ENCODE measurements at regions not wholly inside any gene's neighbourhood (a gene's known extent, or its start where the extent isn't known, plus 50 kb on each side); places are given as distances from the start of the nearest gene placed in this dataset.

DNA sequence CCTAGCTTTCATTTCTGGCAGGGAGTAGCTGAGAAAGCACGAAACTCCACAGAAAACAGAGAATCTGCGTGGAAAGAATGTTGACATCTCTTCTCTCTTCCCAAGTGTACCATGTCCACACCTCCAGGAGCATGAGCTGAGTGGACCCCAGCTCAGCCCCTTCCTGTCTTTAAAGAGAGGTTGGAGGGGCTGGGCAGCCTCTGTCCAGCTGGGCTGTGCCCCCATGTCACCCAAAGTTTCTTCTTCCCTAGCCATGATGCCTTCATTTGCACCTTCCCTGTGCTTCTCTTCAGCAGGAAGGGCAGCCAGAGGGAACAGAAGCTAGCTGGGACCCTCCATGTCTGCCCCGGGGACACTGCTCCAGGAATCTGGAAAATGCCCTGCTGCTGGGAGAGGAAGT lies 655.0 kb upstream of the DEFB115 start:
- Histone ChIP-seq H3K4me1 (no peaks in the 10 kb centered on the region), H3K36me3 (no peaks in the 10 kb centered on the region), H3K27me3 (no peaks in the 10 kb centered on the region), H3K9me3 (peaks cover 1% of the 10 kb centered on the region), H3K4me3 (no peak overlapping the region), H3K27ac (no peak overlapping the region)
- TF ChIP-seq, protein P1, sequence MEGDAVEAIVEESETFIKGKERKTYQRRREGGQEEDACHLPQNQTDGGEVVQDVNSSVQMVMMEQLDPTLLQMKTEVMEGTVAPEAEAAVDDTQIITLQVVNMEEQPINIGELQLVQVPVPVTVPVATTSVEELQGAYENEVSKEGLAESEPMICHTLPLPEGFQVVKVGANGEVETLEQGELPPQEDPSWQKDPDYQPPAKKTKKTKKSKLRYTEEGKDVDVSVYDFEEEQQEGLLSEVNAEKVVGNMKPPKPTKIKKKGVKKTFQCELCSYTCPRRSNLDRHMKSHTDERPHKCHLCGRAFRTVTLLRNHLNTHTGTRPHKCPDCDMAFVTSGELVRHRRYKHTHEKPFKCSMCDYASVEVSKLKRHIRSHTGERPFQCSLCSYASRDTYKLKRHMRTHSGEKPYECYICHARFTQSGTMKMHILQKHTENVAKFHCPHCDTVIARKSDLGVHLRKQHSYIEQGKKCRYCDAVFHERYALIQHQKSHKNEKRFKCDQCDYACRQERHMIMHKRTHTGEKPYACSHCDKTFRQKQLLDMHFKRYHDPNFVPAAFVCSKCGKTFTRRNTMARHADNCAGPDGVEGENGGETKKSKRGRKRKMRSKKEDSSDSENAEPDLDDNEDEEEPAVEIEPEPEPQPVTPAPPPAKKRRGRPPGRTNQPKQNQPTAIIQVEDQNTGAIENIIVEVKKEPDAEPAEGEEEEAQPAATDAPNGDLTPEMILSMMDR (IDR thresholded peaks at IDR 0.05) = no peak
- TF ChIP-seq POLR2A (IDR thresholded peaks at IDR 0.05) = no peak
- no peak for TF ChIP-seq EP300 (IDR thresholded peaks at IDR 0.05)
- TF ChIP-seq POLR2AphosphoS5 (IDR thresholded peaks at IDR 0.05) = no peak
- DNase-seq (ENCODE audit: low spot score in 2 of 2) = no peak
- WGBS = 73% methylated on average over 3 of the region's 3 CpGs

DNA sequence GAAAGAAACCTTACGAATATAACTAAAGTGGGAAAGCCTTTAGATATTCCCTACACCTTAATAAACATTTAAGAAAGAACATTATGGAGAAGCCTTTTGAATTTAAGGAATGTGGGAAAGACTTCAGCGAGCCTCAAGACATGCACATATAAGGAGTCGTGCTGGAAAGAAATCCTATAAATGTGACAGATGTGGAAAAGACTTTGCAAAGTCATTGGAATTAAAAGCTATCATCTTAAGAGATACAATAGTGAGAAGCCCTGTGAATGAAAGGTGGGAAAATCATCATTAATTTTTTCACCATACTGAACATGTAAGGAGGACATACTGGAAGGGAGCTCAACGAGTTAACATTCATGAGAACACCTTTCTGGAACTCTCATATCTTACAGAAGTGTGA lies 650.5 kb upstream of the DEFB115 start:
- no peak overlapping the region for H3K4me3 ChIP-seq
- H3K27me3 ChIP-seq = no peaks in the 10 kb centered on the region
- no peaks in the 10 kb centered on the region for H3K36me3 ChIP-seq
- no peak for DNase-seq (ENCODE audit: low spot score in 2 of 2)
- H3K4me1 ChIP-seq = no peaks in the 10 kb centered on the region
- WGBS = 76% methylated on average over 4 of the region's 4 CpGs
- H3K9me3 ChIP-seq = peaks cover 6% of the 10 kb centered on the region
- TF ChIP-seq EP300 (IDR thresholded peaks at IDR 0.05) (no peak), POLR2A (IDR thresholded peaks at IDR 0.05) (no peak), POLR2AphosphoS5 (IDR thresholded peaks at IDR 0.05) (no peak)
- TF ChIP-seq, protein P1 (IDR thresholded peaks at IDR 0.05) = no peak
- no peak overlapping the region for H3K27ac ChIP-seq

DNA sequence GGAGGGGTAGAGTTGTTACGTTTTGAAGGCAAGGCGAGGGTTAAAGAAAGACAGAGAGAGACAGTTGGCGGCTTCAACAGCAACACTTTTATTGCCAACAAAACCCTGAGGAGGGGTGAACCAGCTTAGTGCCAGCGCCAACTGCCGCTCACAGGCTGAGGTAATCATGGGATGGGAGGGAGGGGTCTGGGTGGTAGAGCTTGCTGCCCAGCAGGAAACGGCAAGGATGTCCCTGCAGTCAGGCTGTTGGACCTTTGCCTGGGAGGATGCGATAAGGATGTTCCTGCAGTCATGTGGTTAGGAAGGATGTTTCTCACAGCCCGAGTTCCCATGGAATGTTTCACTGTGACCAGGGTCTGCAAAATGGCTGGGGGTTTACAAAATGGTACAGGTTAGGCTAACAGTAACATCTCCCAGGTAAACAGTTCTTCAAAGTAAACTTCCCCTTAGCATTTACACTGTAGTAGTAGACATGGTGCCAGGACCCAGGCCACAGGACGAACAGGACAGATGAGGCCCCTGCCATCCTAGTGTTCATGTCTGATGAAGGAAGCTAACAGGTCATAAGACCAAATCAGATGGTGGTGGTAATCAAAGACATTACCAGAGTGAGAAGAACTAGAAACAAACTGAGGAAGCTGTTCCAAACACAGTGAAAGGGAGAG lies 647.3 kb upstream of the DEFB115 start:
- no peaks in the 10 kb centered on the region for H3K27me3 ChIP-seq
- TF ChIP-seq EP300 (IDR thresholded peaks at IDR 0.05) (no peak), POLR2AphosphoS5 (IDR thresholded peaks at IDR 0.05) (no peak), POLR2A (IDR thresholded peaks at IDR 0.05) (no peak)
- TF ChIP-seq, protein P1 (IDR thresholded peaks at IDR 0.05) = no peak
- peak in 1 of 2 donors; percentile 69 for DNase-seq (ENCODE audit: low spot score in 2 of 2)

DNA sequence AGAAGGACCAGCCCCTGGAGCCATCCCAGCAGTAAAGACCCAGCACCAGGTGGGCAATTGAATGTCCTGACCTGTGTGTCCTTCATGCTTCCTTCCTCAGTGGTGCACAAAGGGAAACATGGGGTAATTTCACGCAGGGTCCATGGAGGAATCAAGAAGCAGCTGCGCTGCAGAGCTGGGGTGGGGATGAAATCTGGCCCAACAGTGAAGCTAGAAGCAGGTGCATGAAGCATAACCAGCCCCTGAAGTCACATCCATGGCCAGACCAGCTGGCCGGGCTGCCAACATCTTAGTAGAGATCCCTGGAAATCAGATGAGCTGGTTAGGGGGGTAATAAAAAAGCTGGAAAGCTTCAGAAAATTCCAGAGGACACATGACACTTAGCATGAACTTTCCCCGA lies 646.7 kb upstream of the DEFB115 start:
- H3K4me3 ChIP-seq = no peak overlapping the region
- H3K9me3 ChIP-seq = peaks cover 6% of the 10 kb centered on the region
- H3K27ac ChIP-seq = no peak overlapping the region
- TF ChIP-seq EP300 (IDR thresholded peaks at IDR 0.05) (no peak), POLR2AphosphoS5 (IDR thresholded peaks at IDR 0.05) (no peak), POLR2A (IDR thresholded peaks at IDR 0.05) (no peak)
- TF ChIP-seq, protein P1 (IDR thresholded peaks at IDR 0.05) = no peak
- 82% methylated on average over 4 of the region's 4 CpGs for WGBS
- no peaks in the 10 kb centered on the region for H3K4me1 ChIP-seq
- DNase-seq (ENCODE audit: low spot score in 2 of 2) = no peak
- H3K27me3 ChIP-seq = no peaks in the 10 kb centered on the region
- no peaks in the 10 kb centered on the region for H3K36me3 ChIP-seq

More for the DNA sequence above, 647.3 kb upstream of the DEFB115 start:
- no peak overlapping the region for H3K4me3 ChIP-seq
- no peaks in the 10 kb centered on the region for H3K4me1 ChIP-seq
- H3K36me3 ChIP-seq = no peaks in the 10 kb centered on the region
- H3K27ac ChIP-seq = no peak overlapping the region
- H3K9me3 ChIP-seq = peaks cover 6% of the 10 kb centered on the region
- 59% methylated on average over 9 of the region's 9 CpGs for WGBS

- Histone ChIP-seq H3K4me1 (no peaks in the 10 kb centered on the region), H3K4me3 (no peak overlapping the region), H3K9me3 (peaks cover 6% of the 10 kb centered on the region), H3K27me3 (no peaks in the 10 kb centered on the region), H3K36me3 (no peaks in the 10 kb centered on the region), H3K27ac (no peak overlapping the region)
- TF ChIP-seq, protein P1 (IDR thresholded peaks at IDR 0.05) = no peak
- TF ChIP-seq POLR2AphosphoS5 (IDR thresholded peaks at IDR 0.05) (no peak), EP300 (IDR thresholded peaks at IDR 0.05) (no peak), POLR2A (IDR thresholded peaks at IDR 0.05) (no peak)
- no peak for DNase-seq (ENCODE audit: low spot score in 2 of 2)
- 66% methylated on average over 11 of the region's 15 CpGs for whole genome bisulfite sequencing
These were observed 646.1 kb upstream of the DEFB115 start for GRCh38 chr20:30611239-30611984.
